OCI-LY7 (cell line): ENCODE measurements at regions not wholly inside any gene's neighbourhood (a gene's known extent, or its start where the extent isn't known, plus 50 kb on each side); places are given as distances from the start of the nearest gene placed in this dataset.

Experiments used
- EZH2phosphoT487 ChIP-seq: fragments of 200-600 bp; sonication (generic); IDR thresholded peaks from 2 replicates; pipeline ENCODE4 v1.6.1; 2018; ENCODE audit warnings: low read depth, borderline replicate concordance, mild to moderate bottlenecking, mixed run types, antibody characterized with exemption, low read length, moderate library complexity, mixed read lengths
- TF ChIP-seq, protein P1 (sequence below): fragments of 200-600 bp; sonication (generic); conservative IDR thresholded peaks from 2 replicates; pipeline ENCODE4 v1.5.1; 2014; ENCODE audit warnings: mild to moderate bottlenecking, antibody characterized with exemption, low read length, moderate library complexity, mixed read lengths

- TF ChIP-seq, protein P1, sequence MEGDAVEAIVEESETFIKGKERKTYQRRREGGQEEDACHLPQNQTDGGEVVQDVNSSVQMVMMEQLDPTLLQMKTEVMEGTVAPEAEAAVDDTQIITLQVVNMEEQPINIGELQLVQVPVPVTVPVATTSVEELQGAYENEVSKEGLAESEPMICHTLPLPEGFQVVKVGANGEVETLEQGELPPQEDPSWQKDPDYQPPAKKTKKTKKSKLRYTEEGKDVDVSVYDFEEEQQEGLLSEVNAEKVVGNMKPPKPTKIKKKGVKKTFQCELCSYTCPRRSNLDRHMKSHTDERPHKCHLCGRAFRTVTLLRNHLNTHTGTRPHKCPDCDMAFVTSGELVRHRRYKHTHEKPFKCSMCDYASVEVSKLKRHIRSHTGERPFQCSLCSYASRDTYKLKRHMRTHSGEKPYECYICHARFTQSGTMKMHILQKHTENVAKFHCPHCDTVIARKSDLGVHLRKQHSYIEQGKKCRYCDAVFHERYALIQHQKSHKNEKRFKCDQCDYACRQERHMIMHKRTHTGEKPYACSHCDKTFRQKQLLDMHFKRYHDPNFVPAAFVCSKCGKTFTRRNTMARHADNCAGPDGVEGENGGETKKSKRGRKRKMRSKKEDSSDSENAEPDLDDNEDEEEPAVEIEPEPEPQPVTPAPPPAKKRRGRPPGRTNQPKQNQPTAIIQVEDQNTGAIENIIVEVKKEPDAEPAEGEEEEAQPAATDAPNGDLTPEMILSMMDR, result no peak
- TF ChIP-seq EZH2phosphoT487, result no peak
These were observed 279.8 kb downstream of the C1D start for GRCh38 chr2:67783026-67783425.
